NCI-H2171 treated with DMSO at 0.1 percent for 48 hours (cell line): ENCODE measurements at regions not wholly inside any gene's neighbourhood (a gene's known extent, or its start where the extent isn't known, plus 50 kb on each side); places are given as distances from the start of the nearest gene placed in this dataset.
"Not testable (repeated sequence)": the region's sequence is repeated elsewhere in the genome, so short reads cannot be mapped to it uniquely, and the experiment has no call there.

ENCODE experiments used
- DNase-seq: peaks from one replicate; lab custom pipeline; 2025; lab: John Stamatoyannopoulos, UW

DNA sequence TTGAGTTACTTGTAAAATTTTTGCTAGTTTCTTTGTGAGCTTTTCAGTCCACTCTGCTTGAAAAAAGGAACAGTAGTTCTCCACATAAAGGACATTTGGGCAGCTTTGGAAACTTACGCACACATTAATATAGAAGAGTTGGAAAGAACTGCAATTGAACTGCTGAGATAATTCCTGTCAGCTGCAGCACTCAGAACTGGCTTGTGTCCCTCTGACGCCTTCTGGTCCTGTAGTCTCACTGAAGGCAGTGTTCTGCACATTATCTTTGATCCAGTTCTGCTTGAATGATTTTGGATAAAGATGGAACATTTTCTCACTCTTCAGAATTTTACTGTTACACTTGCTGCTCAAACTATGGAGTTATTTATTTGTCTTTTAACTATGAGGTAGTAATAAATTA lies 901.9 kb downstream of the OTOL1 start:
- DNase-seq: no peak

DNA sequence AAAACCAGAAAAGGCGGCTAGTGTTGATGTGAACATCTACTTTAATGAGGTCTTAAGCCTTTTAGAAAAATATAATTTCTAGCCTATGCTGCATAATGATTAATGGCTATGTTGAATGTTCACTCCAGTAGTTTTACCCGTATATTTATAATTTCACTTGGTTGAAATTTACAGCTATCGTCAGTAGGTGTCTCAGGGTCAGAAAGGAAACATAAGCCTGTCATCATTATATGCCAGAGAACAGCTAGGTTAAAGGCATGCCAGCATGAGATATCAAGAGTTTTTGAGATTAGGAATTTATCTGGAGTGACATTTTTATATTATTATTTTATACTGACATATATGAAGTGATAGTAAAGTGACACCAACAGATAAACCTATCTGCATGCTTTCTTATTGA lies 904.1 kb downstream of the OTOL1 start:
- no peak for DNase-seq

DNA sequence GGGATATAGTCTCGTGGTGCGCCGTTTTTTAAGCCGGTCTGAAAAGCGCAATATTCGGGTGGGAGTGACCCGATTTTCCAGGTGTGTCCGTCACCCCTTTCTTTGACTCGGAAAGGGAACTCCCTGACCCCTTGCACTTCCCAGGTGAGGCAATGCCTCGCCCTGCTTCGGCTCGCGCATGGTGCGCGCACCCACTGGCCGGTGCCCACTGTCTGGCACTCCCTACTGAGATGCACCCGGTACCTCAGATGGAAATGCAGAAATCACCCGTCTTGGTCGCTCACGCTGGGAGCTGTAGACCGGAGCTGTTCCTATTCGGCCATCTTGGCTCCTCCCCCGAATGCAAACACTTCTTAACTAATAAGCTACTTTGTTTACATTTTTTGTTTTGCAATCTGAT lies 914.9 kb downstream of the OTOL1 start:
- not testable (repeated sequence) for DNase-seq

DNA sequence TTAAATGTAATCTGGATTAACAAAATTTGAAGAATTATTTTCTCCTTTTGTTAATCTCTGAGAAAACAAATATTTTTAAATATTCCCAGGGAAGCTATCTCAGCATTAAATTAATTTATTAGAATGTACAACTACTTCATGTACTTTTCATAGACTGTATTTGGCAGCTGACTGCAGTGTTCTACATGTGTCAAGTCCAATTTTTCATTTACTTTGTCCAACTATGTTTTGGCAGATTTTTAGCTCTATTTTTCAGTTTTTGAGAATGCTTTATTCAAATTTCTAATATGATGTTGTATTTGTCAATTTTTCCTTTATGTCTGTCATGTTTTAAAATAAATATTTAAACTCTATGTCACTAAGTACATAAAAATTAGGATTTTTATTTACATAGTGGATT lies 925.1 kb downstream of the OTOL1 start:
- no peak for DNase-seq

DNA sequence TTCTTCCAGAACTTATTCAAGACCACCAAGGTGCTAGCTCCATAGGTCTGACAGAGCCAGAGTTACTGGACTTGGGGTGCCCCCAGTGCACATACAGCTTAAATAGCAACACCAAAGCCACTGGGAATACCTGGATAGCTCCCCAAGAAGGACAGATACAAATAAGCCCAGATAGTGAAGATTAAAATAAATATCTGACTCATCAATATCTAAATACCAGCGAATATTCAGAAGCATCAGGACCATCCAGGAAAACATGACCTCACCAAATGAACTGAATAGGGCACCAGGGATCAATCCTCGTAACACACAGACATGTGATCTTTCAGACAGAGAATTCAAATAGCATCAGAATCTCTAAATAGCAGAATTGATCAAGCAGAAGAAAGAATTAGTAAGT lies 931.6 kb downstream of the OTOL1 start:
- no peak for DNase-seq

DNA sequence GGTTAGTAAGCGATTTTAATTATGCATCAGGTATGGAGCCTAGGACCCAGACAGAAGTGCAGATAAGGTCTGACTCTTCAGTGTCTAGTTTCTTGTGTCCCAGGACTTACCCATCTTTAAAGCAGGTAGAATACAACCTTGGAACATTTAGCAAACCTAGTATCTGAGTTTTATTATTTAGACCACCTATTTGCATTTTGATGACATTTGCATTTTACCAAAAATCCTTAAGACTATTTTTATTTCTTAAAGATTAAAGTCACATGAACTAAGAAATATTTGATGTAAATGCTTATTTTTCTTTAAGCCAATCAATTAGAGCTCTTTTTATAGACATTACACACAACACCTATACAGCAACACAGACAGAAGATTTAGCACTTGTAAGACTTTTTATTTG lies 939.1 kb downstream of the OTOL1 start:
- no peak for DNase-seq

DNA sequence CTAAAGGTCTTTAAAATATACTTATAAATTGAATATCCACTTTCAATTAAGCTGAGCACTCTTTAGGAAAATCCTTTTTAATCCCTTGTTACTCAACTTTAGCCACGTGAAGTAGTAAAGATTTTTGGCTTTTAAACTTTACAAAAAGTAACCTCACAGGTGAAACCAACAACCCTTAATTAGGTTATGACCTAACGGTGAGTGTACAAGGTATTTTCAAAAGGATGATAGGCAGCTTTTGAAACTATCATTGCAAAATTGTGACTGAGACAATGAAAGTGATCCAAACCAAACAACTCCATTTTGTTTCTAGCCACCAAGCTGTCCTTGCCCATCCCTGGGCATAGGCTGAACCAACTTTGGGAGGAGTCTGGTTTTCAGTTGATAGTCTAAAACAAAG lies 940.2 kb downstream of the OTOL1 start:
- no peak for DNase-seq

DNA sequence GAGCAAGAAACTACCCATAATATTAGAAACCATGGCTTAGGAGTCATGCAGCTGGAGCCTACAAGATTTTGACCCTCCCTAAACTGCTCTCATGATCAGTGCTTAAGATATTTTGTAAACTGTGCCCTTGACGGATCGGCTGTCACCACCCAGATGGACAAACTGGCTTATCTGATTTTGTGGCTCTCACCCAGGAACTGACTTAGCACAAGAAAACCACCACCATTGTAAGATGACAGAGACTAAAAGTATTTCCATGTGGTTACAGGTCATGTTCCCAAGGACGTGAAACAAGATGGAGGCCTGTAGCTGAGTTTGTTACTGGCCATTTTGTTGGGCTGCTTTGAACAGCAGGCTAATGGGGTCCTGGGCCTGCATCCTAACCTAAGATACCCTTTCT lies 940.9 kb downstream of the OTOL1 start:
- no peak for DNase-seq

DNA sequence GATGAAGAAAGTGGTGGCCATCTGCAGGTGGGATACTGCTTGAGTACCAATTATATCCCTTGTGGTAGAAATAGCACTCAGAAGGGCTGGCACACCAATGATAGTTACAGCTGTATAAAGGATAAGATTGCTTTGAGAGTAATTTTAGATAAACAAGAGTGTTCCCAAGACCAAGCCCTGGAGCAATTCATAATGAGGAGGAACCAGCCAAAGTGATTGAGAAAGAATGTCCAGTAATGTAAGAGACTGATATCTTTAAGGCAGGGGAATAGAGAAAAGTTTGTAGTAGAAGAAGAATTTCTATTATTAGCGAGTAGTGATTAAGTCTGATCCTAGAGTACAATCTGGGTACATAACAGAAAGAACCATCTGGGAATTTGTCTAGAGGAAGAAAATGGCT lies 945.1 kb downstream of the OTOL1 start:
- DNase-seq: no peak

DNA sequence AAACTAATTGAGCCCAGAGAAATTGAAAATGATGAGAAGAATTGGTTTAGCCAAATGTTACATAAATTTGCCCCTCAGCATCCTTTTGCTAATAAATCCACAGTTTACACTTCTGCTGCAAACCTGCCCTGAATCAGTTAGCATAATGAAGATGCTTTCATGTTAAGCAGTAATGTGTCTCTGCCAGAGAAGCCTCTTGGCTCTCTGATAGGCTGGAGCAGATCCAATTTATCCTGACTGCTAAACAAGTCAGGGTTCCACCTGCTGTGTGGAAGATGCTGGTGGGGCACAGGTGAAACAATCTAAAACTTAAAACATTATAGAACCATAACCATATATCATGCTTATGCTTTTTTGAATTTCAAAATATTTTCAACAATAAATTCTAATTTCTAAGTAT lies 946.8 kb downstream of the OTOL1 start:
- no peak for DNase-seq

DNA sequence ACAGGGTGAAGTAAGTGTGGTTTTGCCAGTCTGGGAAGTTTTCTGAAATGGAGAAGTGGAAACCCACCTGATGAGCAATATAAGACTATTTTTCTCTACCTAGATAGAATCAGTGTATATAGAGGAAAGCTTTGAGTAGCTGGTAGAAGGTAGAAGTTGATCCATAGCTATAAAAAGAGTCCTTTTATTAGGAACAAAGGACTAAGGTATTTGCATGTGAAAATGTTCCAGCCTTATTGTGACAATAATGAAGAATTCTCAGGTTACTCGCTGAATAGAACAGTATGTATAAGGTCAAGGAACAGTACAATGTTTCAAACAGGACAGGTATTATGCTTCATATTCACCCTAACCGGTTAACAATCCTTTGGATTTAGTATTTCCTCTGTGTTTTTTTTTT lies 972.2 kb downstream of the OTOL1 start:
- no peak for DNase-seq

DNA sequence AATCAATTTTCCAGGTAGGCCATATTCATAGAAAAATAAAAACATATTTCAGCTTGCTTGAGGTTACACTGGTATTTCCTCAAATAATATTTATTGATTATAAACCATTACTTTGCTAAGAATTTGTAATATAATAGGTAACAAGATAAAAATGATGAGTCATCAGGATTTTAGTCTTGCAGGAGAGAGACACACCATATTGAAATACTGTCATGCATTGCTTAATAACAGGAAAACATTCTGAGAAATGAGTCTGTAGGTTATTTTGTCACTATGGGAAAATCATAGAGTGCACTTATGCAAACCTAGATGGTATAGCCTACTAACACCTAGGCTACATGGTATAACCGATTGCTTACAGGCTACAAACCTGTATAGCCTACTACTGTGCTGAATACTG lies 990.5 kb downstream of the OTOL1 start:
- DNase-seq: no peak

DNA sequence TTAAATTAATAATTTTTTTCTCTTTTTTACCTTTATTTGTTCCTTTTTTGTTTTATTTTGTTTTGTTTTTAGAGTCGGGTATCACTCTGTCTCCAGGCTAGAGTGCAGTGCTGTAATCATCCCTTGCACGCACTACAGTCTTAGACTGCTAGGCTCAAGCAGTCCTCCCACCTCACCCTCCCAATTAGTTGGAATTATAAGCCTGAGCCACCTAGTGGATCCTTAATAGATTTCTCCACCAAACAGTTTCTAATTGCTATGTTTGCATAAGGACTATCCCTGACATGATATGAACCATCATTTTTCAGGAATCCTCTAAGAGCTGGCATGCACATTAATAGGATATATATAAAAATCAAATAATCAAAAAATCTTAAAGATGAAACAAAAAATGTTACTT lies 993.2 kb downstream of the OTOL1 start:
- no peak for DNase-seq

DNA sequence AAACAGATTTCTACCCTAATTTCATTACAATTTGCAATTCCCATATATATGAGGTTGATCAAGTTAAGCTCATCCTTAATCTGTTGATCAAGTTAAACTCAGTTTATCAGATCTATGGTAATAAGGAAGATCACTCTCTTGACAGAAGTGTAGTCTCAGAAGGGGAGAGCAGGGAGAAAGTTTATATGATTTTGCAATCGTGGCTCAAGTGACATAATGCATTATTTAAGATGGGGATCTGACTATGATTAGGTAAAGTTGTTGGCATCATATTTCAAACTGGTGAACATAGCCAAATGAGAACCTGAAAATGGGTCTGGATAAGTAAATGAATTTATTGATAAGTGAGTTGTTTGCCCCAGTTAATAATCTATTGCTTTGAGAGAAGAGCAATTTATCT lies 995.3 kb downstream of the OTOL1 start:
- DNase-seq: no peak

DNA sequence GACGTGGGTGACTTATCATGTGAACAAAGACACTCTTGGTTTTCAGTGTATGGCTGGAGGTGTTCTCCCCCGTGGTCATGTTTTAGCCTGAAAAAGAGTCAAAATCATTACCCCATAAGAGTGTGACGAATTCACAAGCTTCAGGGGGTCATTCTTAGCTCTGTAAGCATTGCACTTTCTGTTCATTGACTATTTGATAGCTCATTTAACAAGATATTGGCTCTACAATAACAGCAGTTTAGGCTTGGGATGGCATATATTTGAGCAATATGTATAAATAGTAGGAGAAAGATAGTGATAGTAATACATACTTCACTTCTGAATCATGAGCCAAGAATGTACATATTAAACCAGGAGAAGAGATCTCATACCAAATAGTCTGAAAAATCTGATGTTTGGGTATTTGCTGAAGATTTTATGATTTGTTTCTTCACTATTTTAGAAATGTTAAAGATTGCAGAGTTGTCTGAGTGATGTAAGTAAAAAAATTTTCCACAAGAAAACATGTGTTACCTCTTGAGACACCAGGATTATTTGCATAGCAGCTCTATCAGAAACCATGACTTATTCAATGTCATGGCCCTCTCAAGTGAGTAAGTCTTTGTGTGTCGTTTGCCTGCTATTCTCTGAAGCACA lies 996.0 kb downstream of the OTOL1 start:
- no peak for DNase-seq

DNA sequence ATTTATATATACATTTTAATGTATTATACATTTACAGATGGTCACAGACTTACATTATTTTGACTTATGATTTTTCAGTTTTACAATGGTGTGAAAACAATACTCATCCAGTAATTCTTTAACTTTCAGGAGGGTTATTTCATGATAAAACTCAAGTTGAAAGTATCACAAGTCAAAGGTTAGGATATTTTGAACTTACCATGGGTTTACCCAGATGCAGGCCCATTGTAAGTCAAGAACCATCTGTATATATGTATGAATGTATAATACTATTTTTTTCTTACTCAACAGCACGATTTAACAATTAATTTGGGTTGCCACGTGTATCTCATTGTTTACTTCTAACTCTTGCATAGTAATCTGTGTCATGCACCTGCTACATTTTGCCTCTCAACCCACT lies 1002.0 kb downstream of the OTOL1 start:
- no peak for DNase-seq

DNA sequence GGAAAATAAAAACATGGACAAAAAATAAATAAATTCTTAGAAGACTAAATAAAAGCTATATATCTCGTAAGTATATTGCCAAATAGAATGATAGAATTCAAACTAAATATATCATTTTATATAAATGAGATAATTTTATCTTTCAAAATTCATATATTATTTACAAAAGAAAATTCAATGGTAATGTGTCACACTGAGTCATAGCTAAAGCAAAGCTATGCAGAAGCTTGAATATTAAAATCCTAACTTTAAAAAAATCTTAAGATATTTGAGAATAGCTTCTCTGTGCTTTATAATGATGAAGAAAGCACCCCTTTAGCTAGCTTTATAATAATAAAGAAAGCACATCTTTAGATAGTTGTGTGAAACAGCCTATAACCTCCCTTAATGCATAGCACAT lies 1010.8 kb downstream of the OTOL1 start:
- DNase-seq: no peak

DNA sequence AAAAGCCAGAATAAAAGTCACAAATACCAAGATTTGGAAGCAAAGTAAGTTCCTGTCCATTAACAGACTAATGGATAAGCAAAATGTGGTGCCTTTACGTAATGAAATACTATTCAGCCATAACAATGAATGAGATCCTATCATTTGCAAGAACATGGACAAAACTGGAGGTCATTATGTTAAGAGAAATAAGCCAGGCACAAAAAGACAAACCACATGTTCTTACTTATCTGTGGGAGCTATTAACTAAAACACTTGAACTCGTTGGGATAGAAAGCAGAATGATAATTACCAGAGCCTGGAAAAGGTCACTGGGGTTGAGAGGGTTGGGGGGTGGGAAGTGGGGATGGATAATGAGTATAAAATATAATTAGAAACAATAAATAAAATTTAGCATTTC lies 1015.9 kb downstream of the OTOL1 start:
- no peak for DNase-seq

DNA sequence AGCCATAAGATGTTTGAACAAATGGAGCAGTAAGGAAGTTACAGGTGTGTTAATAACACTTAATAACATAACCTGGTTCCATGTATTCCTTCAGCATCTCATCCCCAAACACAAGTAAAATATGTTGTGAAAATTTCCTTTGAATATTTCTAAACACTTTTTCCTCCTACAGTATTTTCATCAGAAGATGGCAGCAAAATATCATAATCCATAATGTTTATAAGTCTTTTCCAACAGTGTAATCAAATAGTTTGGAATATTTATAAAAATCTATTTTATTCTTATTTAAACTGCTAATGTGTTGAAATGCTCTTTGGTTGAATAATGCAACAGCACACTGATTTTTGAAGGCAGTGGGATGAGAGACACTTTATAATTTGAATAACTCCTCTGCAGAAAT lies 1020.5 kb downstream of the OTOL1 start:
- no peak for DNase-seq

DNA sequence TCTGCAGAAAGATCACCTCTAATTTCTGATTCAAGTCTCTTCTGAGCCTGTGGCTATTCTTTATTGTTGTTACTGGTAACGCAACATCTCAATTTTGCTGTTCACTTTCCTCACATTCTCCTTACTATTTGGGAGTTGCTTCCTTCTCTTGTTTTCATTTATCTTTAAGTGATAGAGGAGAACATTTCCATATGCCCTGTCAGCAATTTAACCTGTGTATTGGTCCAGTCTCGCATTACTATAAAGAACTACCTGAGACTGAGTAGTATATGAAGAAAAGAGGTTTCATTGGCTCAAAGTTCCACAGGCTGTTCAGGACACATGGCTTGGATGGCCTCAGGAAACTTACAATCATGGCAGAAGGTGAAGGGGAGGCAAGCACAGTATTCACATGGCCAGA lies 1025.1 kb downstream of the OTOL1 start:
- no peak for DNase-seq

DNA sequence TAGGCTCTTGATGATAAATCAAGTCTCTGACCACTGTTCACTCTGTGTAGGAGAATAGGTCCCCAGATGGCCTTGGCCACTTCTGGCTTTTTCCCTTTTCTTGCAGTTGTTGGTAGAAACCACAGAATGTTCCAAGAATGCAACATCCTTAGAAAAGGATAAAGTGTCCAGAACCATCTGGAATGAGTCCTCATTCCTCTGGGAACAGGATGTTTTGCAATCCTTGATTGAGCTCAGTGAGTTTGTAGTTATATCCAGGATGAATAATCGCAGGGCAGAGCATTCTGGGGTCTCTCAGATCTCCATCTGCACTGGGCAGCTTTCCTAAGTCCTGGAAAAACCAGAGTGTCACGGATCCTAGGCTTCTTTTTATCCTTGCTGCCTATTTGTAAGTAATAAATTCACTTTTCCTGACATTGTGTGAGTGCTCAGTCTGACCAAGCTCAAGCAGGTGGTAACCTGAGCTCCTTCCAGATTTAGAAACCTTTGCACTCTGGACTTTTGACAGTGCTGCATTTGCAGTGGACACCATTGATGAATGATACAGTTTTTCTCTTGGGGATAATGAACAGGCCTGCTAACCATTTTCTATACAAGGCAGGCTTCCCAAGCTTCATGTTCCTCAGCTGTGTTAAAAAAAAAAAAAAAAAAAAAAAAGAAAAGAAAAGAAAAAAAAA lies 1028.6 kb downstream of the OTOL1 start:
- no peak for DNase-seq

DNA sequence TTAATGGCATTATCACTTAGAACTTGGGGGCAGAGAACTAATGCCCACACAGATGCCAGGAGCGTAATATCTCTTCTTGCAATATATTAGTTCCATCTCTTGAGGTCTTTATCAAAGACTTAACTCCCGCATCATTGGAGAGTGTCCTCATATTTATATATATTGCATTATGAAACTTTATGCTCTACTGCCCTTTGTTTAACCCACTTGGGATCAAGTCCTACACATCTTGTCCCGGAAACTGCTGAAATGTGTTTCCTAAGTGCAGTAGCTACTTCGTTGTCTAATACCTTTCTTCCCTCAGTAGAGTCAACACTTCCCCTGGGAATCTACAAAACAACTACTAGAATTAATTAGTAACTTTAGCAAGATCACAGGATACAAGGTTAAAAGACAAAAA lies 1029.2 kb downstream of the OTOL1 start:
- DNase-seq: no peak

DNA sequence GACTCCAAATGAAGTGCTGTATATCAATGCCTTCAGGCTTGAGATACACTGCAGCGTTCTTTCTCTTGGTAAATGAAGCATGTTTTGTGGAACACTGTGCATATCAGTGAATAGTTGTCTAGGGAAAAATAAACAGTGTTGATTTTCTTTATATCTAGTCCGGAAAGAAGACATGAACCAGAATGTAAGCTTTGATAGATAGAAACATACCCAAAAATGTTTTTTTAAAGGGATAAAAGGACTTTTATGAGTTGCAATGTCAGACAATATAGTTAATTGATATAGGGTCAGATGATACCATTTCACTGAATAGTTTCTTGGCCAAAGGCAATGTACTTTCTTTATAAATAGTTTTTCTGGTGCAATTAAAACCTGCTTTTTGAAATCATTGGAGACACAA lies 1037.8 kb downstream of the OTOL1 start:
- no peak for DNase-seq

DNA sequence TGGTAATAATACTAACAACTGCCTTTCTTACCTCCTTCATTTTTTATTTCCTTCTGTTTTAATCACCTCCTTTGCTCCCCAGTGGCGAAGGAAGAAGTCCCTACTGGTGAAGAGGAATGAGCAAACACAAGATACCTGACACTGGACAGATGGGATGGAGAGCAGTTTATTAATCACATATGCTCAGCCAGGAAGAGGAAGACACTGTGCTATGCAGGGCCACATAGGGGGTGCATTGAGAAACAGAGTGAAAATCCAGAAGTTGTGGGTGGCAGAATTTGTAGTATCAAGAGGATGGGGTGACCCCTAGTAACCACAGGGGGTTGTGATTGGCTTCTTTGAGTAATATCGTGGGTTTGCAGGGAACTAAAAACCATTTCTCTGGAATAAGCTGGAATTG lies 1041.9 kb downstream of the OTOL1 start:
- no peak for DNase-seq
